Osteoblast (primary cell): ENCODE measurements at regions not wholly inside any gene's neighbourhood (a gene's known extent, or its start where the extent isn't known, plus 50 kb on each side); places are given as distances from the start of the nearest gene placed in this dataset.

ENCODE experiments used
- DNase-seq: peaks from one replicate; pipeline ENCODE4 v3.0.0; 2011; ENCODE audit warnings: low spot score, mixed read lengths; ENCODE audit not compliant: insufficient read length; ENCODE audit errors: missing footprints
- H2AFZ ChIP-seq: 2 replicates; pipeline ENCODE4 v1.6.0; 2011; ENCODE audit warnings: mild to moderate bottlenecking, low read length
- H3K27ac ChIP-seq: 2 replicates; pipeline ENCODE4 v1.5.1; 2011; ENCODE audit warnings: mild to moderate bottlenecking, low read depth, low read length, moderate library complexity
- H3K27me3 ChIP-seq: 2 replicates; pipeline ENCODE4 v1.6.0; 2012; ENCODE audit warnings: mild to moderate bottlenecking, control low read depth, inconsistent platforms, low read length, moderate library complexity; ENCODE audit not compliant: insufficient read depth
- H3K36me3 ChIP-seq: 2 replicates; pipeline ENCODE4 v1.5.1; 2011; ENCODE audit warnings: mild to moderate bottlenecking, low read length, control low read depth, moderate library complexity; ENCODE audit not compliant: insufficient read depth
- H3K4me1 ChIP-seq: 2 replicates; pipeline ENCODE4 v1.5.1; 2011; ENCODE audit warnings: mild to moderate bottlenecking, low read length, control low read depth, moderate library complexity; ENCODE audit not compliant: insufficient read depth
- H3K4me2 ChIP-seq: 2 replicates; pipeline ENCODE4 v1.6.0; 2011; ENCODE audit warnings: mild to moderate bottlenecking, low read length; ENCODE audit not compliant: insufficient read depth
- H3K4me3 ChIP-seq: fragments of 200-600 bp; sonication (generic); 3 replicates; pipeline ENCODE4 v1.5.1; 2012; ENCODE audit warnings: mild to moderate bottlenecking, low read length, inconsistent platforms; ENCODE audit not compliant: insufficient read depth
- H3K79me2 ChIP-seq: 2 replicates; pipeline ENCODE4 v1.6.0; 2012; ENCODE audit warnings: mild to moderate bottlenecking, low read length, control low read depth, inconsistent platforms; ENCODE audit not compliant: insufficient read depth
- H3K9me3 ChIP-seq: 2 replicates; pipeline ENCODE4 v1.5.1; 2011; ENCODE audit warnings: low read depth, low read length, control low read depth
- H4K20me1 ChIP-seq: 2 replicates; pipeline ENCODE4 v1.6.0; 2012; ENCODE audit warnings: mild to moderate bottlenecking, low read length, control low read depth; ENCODE audit not compliant: insufficient read depth
- CTCF ChIP-seq: IDR thresholded peaks from 2 replicates; pipeline ENCODE4 v1.5.1; 2011; ENCODE audit warnings: mild to moderate bottlenecking, low read depth, low read length, moderate library complexity; ENCODE audit errors: extremely low read depth

DNA sequence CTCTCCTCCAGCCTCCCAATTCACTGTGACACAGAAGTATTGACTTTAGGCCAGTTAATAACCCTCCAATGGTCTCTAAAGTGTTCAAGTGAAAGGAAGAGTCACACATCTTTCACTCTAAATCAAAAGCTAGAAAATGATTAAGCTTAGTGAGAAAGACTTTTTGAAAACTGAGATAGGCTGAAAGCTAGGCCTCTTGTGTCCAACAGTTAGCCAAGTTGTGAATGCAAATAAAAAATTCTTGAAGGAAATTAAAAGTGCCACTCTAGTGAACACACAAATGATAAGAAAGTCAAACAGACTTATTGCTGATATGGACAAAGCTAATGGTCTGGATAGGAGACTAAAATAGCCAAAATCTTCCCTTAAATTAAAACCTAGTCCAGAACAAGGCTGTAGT, 687.2 kb downstream of the TRIML1 start:
- Histone ChIP-seq H3K27me3 (no peaks in the 10 kb centered on the region), H3K4me1 (no peaks in the 10 kb centered on the region), H3K9me3 (no peaks in the 10 kb centered on the region), H3K4me3 (no peak overlapping the region), H2AFZ (no peak overlapping the region), H3K4me2 (no peak overlapping the region), H3K27ac (no peak overlapping the region), H3K79me2 (no peaks in the 10 kb centered on the region), H3K36me3 (no peaks in the 10 kb centered on the region), H4K20me1 (no peaks in the 10 kb centered on the region)
- no peak for TF ChIP-seq CTCF
- DNase-seq, result no peak

GRCh38 chr4:188839704-188840103, 700.5 kb downstream of the TRIML1 start:
- H3K4me2 ChIP-seq, result no peak overlapping the region
- no peak overlapping the region for H3K4me3 ChIP-seq
- TF ChIP-seq CTCF, result no peak
- H3K4me1 ChIP-seq, result peaks cover 3% of the 10 kb centered on the region
- H3K27me3 ChIP-seq, result no peaks in the 10 kb centered on the region
- H3K79me2 ChIP-seq, result no peaks in the 10 kb centered on the region
- H3K27ac ChIP-seq, result no peak overlapping the region
- H2AFZ ChIP-seq, result no peak overlapping the region
- H4K20me1 ChIP-seq, result no peaks in the 10 kb centered on the region
- H3K36me3 ChIP-seq, result no peaks in the 10 kb centered on the region
- no peaks in the 10 kb centered on the region for H3K9me3 ChIP-seq
- no peak for DNase-seq

- no peak for TF ChIP-seq CTCF
- Histone ChIP-seq H3K36me3 (no peaks in the 10 kb centered on the region), H3K4me3 (peak overlapping the region; percentile 43), H3K4me2 (peak overlapping the region; percentile 62), H3K27me3 (no peaks in the 10 kb centered on the region), H3K9me3 (no peaks in the 10 kb centered on the region), H3K79me2 (no peaks in the 10 kb centered on the region), H2AFZ (peak overlapping the region; percentile 80), H3K27ac (no peak overlapping the region), H3K4me1 (peaks cover 3% of the 10 kb centered on the region), H4K20me1 (no peaks in the 10 kb centered on the region)
- no peak for DNase-seq
Measured at GRCh38 chr4:188841523-188841922, 702.3 kb downstream of the TRIML1 start.

DNA sequence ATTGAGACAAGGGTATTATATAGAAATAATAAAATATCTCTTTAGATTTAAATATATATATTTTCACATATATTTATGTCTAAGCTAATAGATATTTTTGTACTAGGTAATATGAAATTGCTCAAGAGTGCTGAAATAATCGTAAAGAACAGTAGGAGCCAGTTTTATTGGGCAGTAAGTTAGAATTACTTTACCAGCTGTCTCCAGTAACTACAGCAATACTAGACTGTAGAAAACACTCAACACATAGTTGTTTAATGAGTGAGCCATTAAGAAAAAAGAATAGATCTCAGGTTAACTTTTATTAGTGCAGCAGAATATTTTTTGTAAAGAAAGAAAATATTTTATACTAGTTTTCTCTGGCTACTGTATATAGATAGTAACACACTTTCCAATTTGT, 715.2 kb downstream of the TRIML1 start:
- Histone ChIP-seq H3K4me1 (no peaks in the 10 kb centered on the region), H3K79me2 (no peaks in the 10 kb centered on the region), H3K4me2 (peak overlapping the region; percentile 59), H3K4me3 (no peak overlapping the region), H2AFZ (no peak overlapping the region), H3K27me3 (no peaks in the 10 kb centered on the region), H3K27ac (no peak overlapping the region), H4K20me1 (no peaks in the 10 kb centered on the region), H3K36me3 (no peaks in the 10 kb centered on the region), H3K9me3 (no peaks in the 10 kb centered on the region)
- DNase-seq, result no peak
- no peak for TF ChIP-seq CTCF
